LNCaP clone FGC (cell line): ENCODE measurements at regions not wholly inside any gene's neighbourhood (a gene's known extent, or its start where the extent isn't known, plus 50 kb on each side); places are given as distances from the start of the nearest gene placed in this dataset.
"Not testable (repeated sequence)": the region's sequence is repeated elsewhere in the genome, so short reads cannot be mapped to it uniquely, and the experiment has no call there.

Experiments used
- DNase-seq: peaks from one replicate; pipeline ENCODE4 v3.0.0-alpha.2; 2011; ENCODE audit warnings: low read depth
- H3K4me3 ChIP-seq: 2 replicates; pipeline ENCODE4 v1.5.1; 2011; ENCODE audit warnings: mild to moderate bottlenecking, low read depth, low read length, control low read depth
- CTCF ChIP-seq: IDR thresholded peaks from 2 replicates; pipeline ENCODE4 v1.5.1; 2012; ENCODE audit warnings: mild to moderate bottlenecking; ENCODE audit not compliant: control insufficient read depth, insufficient read depth; ENCODE audit errors: extremely low read depth

GRCh38 chr5:90264689-90265544 lies 144.6 kb downstream of the CETN3 start:
- DNase-seq: peak; percentile 23

GRCh38 chr5:90263102-90263820 lies 146.3 kb downstream of the CETN3 start:
- no peak overlapping the region for H3K4me3 ChIP-seq
- DNase-seq: no peak
- TF ChIP-seq CTCF: no peak

More at GRCh38 chr5:90264689-90265544, 144.6 kb downstream of the CETN3 start:
- TF ChIP-seq CTCF: peak; percentile 90
- H3K4me3 ChIP-seq: no peak overlapping the region

GRCh38 chr5:90251447-90251846 lies 158.1 kb downstream of the CETN3 start:
- H3K4me3 ChIP-seq: no peak overlapping the region
- DNase-seq: no peak
- TF ChIP-seq CTCF: no peak

- no peak for DNase-seq
- H3K4me3 ChIP-seq: no peak overlapping the region
Measured at GRCh38 chr5:90248640-90249039, 160.9 kb downstream of the CETN3 start.

DNA sequence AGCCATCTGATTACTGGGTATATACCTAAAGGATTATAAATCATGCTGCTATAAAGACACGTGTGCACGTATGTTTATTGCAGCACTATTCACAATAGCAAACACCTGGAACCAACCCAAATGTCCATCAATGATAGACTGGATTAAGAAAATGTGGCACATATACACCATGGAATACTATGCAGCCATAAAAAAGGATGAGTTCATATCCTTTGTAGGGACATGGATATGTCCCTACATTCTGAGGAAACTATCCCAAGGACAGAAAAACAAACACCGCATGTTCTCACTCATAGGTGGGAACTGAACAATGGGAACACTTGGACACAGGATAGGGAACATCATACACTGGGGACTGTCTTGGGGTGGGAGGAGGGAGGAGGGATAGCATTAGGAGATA lies 165.7 kb downstream of the CETN3 start:
- not testable (repeated sequence) for H3K4me3 ChIP-seq, DNase-seq

More at GRCh38 chr5:90248640-90249039, 160.9 kb downstream of the CETN3 start:
- TF ChIP-seq CTCF: no peak

DNA sequence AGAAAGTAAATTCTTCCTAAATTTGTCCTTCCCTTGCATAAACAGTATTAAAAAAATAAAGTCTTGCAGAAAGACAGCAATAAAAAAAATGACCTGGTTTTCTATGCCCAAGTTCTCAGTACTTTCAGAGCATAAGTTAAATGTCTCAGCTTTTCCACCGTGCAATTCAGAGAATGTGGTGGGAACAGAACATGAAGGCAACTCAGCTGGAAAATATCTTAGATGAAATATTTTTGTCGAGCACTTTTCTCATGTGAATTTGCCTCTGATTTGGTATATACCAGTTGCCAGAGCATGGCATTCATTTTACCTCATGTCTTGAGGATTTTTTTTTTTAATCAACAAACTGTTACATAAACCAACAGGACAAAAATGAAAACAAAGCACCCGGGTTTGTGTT lies 176.1 kb downstream of the CETN3 start:
- H3K4me3 ChIP-seq: no peak overlapping the region
- TF ChIP-seq CTCF: no peak
- DNase-seq: no peak

DNA sequence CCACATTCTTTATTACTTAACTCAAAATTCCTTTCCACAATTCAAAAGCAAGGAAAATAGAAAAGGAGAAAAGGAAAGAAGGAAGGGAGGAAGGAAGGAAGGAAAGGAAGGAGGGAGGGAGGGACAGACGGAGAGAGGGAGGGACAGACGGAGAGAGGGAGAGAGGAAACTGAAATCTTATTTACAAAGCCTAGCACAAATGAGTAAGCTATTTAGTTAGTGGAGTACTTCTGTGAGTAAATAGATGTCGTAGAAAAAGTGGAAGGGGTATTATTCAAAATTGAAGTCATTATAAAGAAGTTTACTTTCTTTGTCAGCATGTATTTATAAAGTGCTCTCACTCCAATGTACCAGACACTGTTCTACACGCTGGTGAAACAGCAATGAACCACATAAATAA lies 177.9 kb downstream of the CETN3 start:
- TF ChIP-seq CTCF: no peak
- DNase-seq: no peak
- H3K4me3 ChIP-seq: no peak overlapping the region
